ENCODE measurements at regions not wholly inside any gene's neighbourhood (a gene's known extent, or its start where the extent isn't known, plus 50 kb on each side); places are given as distances from the start of the nearest gene placed in this dataset.

- TF ChIP-seq CTCF (IDR thresholded peaks at IDR 0.05) (no peak), POLR2A (IDR thresholded peaks at IDR 0.05) (no peak), EP300 (IDR thresholded peaks at IDR 0.05) (no peak)
These were observed 604.2 kb upstream of the ZEB2 start for GRCh38 chr2:145124085-145124484.

All from sigmoid colon (tissue), 4 donors.